Endometrial microvascular endothelial cells (primary cell): ENCODE measurements at regions not wholly inside any gene's neighbourhood (a gene's known extent, or its start where the extent isn't known, plus 50 kb on each side); places are given as distances from the start of the nearest gene placed in this dataset.

Experiments
- in situ Hi-C: cut with HindIII; loops from 2 replicates; pipeline ENCODE4 v1.10.0; 2017; ENCODE audit warnings: low sequenced_read_pairs, low pct_unique_long_range_greater_than_20kb; ENCODE audit errors: inconsistent ontology term

DNA sequence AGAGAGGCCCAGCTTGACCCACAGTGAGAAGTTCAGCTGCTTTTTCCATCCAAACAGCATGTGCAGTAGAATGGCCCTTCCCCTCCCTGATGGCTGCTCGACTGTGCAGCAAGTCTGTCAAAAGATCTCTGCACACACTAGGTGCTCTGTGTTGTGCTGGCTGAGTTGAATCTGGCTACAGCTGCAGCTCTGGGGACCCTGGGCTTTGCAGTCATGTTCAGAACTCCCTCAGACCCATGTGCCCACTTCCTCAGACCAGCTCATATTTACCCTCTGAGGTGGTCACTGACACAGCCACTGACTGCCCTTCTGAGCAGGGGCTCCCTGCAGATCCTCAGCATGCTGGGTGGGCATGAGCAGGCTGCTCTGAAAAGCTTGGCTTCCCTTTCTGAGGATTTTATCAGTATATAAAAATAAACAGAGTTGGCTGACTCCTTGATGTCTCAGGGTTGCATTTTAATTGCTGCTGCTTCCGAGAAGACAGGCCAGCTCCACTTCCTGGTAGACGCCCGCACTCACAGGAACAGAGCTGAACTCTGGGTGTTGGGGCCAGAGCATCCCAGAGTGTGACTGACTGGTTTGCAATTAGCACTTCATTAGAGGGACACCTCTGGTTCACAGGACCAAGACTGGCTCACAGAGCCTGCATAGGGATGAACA, 507.9 kb downstream of the RPS24 start:
- in situ Hi-C loops, result no loop called here

- in situ Hi-C loops, result no loop called here
Measured at GRCh38 chr10:78542141-78542489, 508.5 kb downstream of the RPS24 start.

DNA sequence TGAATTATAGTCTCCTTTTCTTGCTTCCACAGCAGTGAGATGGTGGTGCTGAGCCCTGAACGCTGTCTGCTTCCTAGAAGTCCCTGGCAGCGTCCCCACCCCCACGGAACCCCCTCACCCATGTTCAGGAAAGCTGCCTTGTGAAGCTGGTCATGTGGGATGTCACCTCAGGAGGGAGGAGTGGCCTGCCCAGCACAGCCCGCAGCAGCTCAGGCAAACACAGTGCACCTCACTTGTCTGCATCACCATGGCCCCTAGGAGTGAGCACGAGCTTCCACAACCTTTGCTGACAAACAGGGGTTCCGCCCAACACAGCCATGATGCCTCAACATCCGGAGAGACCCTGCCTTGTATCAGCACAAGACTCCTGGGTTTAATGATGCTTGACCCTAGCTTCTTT, 508.9 kb downstream of the RPS24 start:
- in situ Hi-C loops, result no loop called here

GRCh38 chr10:78543031-78543748, 509.5 kb downstream of the RPS24 start:
- in situ Hi-C loops, result no loop called here

DNA sequence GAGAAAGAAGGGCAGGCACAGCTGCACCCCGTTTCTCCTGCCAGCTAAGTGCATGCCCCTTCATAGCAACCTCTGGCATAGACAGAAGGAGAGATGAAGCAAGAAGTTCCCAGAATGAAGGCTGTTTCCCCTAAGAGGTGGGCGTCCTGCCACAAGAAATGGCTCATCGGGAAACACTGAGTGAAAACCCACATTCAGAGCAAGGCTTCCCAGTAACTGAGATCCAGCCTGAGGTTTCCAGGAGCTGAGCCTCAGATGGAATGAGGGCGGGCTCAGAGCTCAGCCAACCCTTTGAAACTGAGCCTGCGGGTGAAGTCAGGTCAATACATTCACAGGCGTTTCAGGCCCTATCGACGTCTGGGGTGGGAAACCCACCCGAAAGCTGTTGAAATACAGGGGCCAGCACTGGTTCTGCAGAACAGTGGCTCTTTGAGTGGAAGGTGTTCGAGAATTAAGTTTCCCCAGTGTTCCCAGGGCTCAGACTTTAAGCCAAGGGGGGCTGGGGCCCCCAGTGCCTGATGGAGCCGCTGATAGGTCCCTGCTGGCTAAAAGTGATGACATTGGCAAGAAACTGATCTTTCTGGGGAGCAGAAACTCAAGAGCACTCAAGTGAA, 510.2 kb downstream of the RPS24 start:
- in situ Hi-C loops, result no loop called here

DNA sequence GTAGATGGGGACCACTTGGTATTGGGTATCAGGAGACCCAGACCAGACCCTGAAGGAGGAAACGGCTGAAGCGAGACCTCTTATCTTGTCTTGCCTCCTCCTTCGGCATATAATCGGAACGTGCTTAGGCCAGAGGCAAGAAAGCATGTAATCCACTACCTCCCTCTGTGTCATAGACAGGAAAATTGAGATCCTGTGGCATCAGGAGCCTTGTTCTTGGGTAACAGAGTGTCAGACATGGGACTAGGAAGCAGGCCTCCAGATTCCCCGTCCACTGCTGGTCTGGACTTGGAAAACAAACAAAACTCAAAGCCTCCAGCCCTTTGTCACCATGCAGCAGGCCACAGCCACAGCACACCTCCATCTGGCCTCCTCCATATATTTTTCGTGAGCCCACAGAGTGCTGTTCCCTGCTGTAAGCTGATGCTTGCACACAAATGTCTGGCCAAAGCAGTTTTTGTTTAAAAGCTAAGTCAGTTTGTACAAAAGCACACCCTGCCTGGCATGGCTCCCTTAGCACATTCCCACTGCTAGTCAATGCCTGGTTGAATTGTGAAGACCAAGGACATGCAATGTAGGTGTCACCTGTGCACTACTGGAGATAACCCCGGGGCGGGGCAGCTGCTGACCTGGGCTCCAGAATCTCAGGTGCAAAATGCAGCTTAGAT, 510.9 kb downstream of the RPS24 start:
- in situ Hi-C loops, result no loop called here

GRCh38 chr10:78545756-78546155, 512.1 kb downstream of the RPS24 start:
- in situ Hi-C loops, result no loop called here

- in situ Hi-C loops, result no loop called here
Measured at GRCh38 chr10:78547397-78547796, 513.7 kb downstream of the RPS24 start.

DNA sequence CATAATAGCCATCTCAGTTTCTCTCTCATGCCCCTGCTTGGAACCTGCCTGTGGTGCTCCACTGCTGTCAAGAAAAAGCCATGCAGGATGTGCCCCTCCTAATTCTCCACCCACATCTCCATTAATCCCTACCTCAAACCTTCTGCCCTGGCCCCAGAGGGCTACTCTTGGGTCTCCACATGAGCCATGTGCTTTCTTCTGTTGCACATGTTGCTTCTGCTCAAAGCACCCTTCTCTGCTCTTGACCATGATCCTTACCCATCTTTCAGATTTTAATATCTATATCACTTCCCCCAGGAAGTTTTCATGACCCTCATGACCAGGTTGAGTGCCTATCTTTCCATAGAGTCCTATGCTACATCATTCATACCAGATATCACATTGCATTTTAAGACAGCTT, 514.2 kb downstream of the RPS24 start:
- in situ Hi-C loops, result no loop called here

DNA sequence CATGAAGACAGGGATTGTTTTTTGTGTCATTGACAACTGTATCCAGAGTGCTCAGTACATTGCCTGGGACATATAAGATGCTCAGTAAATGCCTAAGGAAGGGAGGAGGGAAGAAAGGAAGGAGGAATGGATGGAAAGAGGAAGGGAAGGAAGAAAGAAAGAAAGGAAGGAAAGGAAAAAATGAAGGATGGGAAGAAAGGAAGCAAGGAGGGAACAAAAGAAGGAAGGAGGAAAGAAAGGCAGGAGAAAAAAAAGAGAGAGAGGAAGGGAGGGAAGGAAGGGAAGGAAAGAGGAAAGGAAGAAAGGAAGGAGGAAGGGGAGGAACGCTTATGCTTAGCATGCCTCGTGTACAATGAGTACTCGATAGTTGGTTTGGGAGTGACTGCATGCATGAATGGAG, 514.7 kb downstream of the RPS24 start:
- in situ Hi-C loops, result no loop called here

- in situ Hi-C loops, result no loop called here
Measured at GRCh38 chr10:78549140-78549935, 515.7 kb downstream of the RPS24 start.

- in situ Hi-C loops, result no loop called here
Measured at GRCh38 chr10:78550090-78550489, 516.4 kb downstream of the RPS24 start.

GRCh38 chr10:78550716-78551115, 517.1 kb downstream of the RPS24 start:
- in situ Hi-C loops, result no loop called here

DNA sequence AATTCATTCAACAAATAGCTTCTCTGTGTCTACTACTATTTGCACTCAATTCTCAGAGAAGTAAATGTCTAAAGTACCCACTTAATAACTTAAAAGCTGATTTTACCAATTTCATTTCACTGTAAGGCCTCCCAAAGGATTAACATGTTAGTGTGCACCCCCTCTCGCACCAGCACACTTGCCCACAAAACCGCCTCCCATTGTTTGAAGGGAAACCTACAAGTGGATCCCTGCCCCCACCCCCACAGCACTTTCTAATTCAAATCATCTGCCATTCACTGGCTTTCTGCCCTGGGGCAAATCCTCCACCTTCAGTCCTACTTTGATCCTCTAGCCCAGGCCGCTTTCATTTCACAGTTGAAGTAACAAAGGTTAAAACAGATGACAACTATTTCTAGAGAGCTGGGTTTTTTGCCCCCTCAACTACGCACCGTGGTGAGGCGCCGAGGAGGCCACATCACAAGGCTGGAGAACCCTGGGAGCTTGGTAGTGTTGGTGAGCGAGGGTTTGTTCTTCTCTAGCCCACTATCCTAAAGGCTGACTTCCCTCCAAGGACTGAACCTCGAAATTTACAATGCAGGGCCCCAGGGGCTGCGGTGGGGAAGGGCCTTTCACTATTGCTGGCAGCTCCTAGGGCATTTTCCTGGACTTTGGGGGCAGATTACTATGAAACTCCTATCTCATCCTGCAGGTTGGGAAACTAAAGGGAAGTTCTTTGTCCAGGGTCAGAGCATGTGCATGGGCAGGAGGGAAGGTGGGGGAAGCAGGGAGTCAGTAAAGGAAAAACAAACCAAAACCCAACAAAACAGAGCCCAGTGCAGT, 517.4 kb upstream of the ZMIZ1 start:
- in situ Hi-C loops, result no loop called here

DNA sequence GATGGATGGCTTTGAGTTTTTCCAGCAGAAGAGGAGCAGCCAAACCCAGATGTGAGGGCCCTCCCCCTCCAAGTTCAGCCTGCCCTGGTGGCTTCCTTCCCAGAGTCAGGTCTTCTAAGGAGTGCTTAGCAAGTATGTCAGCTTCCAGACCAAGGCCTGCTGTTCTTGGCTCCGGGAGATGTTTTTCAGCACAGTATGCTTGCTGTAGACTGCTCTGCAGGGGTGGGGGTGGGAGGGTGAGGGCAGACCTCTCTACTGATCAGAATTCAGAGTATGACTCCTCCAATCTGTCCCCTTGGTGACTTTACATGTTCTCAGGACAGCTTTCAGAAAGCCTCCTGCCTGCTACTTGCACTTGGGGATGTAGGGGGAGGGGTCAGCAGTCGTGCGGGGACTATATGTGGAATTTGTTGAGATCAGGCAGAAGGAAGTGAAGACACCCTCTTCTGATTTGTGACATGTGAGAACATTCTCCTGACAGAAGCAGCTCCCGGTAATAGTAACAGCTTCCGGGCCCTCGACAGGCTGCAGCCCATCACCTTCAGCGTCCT, 516.4 kb upstream of the ZMIZ1 start:
- in situ Hi-C loops, result no loop called here

- in situ Hi-C loops, result no loop called here
Measured at GRCh38 chr10:78553792-78554191, 515.0 kb upstream of the ZMIZ1 start.

DNA sequence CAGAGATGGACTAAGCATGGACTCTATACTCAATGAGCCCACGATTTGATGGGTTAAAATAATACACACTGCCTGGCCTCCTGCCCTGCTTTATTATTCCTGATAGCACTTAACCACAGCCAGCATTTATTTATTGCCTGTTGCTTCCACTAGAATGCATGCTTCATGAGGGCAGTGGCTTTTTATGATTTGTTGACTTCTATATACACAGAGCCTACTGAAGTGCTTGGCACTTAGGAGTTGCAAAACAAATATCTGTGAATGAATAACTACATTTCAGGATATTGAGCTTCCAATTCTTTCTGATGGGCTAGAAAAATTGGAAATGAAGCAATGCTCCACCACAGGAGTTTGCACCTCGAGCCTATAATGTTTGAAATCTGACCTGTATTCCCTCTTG, 513.6 kb upstream of the ZMIZ1 start:
- in situ Hi-C loops, result no loop called here
